GM12878 (cell line): ENCODE measurements at regions not wholly inside any gene's neighbourhood (a gene's known extent, or its start where the extent isn't known, plus 50 kb on each side); places are given as distances from the start of the nearest gene placed in this dataset.

ENCODE experiments used
- JUND ChIP-seq: IDR thresholded peaks from 2 replicates; pipeline ENCODE4 v1.6.1; 2012; ENCODE audit warnings: low read depth, mild to moderate bottlenecking, low read length, improper control_type of control experiment, moderate library complexity
- POLR2A ChIP-seq: IDR thresholded peaks from 2 replicates; pipeline ENCODE4 v1.6.1; 2011; ENCODE audit warnings: low read depth, mild to moderate bottlenecking, low read length
- TAF1 ChIP-seq: IDR thresholded peaks from 2 replicates; pipeline ENCODE4 v1.6.1; 2011; ENCODE audit warnings: mild to moderate bottlenecking, low read depth, low read length, borderline replicate concordance
- TF ChIP-seq, protein P1 (sequence below): IDR thresholded peaks from 2 replicates; pipeline ENCODE4 v1.6.1; 2011; ENCODE audit warnings: low read depth, low read length, improper control_type of control experiment, borderline replicate concordance
- TF ChIP-seq, protein P2 (sequence below): fragments of 450-650 bp; IDR thresholded peaks from 2 replicates; pipeline ENCODE4 v1.6.1; 2016; ENCODE audit warnings: mild to moderate bottlenecking, moderate library complexity, borderline replicate concordance
- TF ChIP-seq, protein P3 (sequence below): fragments of 450-650 bp; IDR thresholded peaks from 2 replicates; pipeline ENCODE4 v1.6.1; 2017; ENCODE audit warnings: mild to moderate bottlenecking, moderate library complexity
- TF ChIP-seq, protein P4 (sequence below): fragments of 450-650 bp; IDR thresholded peaks from 2 replicates; pipeline ENCODE4 v1.6.1; 2017; ENCODE audit warnings: mild to moderate bottlenecking

DNA sequence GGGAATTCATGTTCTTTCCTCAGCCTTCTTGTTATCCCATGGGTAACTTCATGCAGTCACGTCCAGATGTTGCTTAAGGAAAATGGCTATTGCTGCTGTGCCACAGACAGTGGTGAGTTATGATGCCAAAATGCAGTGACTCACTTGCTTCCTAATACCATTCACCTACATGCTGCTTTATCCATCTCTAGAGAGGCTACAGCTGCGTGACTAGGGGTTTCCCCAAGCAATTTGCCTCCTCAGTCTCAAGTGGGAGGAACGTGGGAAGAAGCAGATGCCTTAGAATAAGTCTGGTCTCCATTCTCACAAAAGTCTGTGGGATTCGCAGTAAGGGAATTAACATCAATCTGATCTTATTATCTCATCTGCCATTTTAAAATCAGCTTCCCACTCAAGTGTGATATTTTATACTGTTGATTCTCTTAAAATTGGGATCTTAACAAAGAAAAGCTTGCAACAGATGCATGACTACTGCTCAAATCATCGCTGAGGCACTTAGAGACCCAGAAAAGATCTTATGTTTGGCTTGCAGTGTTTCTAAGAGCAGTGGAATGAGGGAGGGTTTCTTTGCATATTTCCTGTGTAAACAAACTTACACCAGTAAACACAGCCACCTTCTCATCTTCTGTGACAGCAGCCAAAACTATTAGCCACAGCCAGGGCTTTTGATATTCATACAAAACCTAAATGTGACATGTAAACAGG, 62.0 kb upstream of the ACP3 start:
- TF ChIP-seq, protein P1, sequence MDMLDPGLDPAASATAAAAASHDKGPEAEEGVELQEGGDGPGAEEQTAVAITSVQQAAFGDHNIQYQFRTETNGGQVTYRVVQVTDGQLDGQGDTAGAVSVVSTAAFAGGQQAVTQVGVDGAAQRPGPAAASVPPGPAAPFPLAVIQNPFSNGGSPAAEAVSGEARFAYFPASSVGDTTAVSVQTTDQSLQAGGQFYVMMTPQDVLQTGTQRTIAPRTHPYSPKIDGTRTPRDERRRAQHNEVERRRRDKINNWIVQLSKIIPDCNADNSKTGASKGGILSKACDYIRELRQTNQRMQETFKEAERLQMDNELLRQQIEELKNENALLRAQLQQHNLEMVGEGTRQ, result no peak
- TF ChIP-seq POLR2A (no peak), TAF1 (no peak), JUND (no peak)
- TF ChIP-seq, protein P2, sequence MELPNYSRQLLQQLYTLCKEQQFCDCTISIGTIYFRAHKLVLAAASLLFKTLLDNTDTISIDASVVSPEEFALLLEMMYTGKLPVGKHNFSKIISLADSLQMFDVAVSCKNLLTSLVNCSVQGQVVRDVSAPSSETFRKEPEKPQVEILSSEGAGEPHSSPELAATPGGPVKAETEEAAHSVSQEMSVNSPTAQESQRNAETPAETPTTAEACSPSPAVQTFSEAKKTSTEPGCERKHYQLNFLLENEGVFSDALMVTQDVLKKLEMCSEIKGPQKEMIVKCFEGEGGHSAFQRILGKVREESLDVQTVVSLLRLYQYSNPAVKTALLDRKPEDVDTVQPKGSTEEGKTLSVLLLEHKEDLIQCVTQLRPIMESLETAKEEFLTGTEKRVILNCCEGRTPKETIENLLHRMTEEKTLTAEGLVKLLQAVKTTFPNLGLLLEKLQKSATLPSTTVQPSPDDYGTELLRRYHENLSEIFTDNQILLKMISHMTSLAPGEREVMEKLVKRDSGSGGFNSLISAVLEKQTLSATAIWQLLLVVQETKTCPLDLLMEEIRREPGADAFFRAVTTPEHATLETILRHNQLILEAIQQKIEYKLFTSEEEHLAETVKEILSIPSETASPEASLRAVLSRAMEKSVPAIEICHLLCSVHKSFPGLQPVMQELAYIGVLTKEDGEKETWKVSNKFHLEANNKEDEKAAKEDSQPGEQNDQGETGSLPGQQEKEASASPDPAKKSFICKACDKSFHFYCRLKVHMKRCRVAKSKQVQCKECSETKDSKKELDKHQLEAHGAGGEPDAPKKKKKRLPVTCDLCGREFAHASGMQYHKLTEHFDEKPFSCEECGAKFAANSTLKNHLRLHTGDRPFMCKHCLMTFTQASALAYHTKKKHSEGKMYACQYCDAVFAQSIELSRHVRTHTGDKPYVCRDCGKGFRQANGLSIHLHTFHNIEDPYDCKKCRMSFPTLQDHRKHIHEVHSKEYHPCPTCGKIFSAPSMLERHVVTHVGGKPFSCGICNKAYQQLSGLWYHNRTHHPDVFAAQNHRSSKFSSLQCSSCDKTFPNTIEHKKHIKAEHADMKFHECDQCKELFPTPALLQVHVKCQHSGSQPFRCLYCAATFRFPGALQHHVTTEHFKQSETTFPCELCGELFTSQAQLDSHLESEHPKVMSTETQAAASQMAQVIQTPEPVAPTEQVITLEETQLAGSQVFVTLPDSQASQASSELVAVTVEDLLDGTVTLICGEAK, result no peak
- TF ChIP-seq, protein P3, sequence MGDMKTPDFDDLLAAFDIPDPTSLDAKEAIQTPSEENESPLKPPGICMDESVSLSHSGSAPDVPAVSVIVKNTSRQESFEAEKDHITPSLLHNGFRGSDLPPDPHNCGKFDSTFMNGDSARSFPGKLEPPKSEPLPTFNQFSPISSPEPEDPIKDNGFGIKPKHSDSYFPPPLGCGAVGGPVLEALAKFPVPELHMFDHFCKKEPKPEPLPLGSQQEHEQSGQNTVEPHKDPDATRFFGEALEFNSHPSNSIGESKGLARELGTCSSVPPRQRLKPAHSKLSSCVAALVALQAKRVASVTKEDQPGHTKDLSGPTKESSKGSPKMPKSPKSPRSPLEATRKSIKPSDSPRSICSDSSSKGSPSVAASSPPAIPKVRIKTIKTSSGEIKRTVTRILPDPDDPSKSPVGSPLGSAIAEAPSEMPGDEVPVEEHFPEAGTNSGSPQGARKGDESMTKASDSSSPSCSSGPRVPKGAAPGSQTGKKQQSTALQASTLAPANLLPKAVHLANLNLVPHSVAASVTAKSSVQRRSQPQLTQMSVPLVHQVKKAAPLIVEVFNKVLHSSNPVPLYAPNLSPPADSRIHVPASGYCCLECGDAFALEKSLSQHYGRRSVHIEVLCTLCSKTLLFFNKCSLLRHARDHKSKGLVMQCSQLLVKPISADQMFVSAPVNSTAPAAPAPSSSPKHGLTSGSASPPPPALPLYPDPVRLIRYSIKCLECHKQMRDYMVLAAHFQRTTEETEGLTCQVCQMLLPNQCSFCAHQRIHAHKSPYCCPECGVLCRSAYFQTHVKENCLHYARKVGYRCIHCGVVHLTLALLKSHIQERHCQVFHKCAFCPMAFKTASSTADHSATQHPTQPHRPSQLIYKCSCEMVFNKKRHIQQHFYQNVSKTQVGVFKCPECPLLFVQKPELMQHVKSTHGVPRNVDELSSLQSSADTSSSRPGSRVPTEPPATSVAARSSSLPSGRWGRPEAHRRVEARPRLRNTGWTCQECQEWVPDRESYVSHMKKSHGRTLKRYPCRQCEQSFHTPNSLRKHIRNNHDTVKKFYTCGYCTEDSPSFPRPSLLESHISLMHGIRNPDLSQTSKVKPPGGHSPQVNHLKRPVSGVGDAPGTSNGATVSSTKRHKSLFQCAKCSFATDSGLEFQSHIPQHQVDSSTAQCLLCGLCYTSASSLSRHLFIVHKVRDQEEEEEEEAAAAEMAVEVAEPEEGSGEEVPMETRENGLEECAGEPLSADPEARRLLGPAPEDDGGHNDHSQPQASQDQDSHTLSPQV, result no peak
- TF ChIP-seq, protein P4, sequence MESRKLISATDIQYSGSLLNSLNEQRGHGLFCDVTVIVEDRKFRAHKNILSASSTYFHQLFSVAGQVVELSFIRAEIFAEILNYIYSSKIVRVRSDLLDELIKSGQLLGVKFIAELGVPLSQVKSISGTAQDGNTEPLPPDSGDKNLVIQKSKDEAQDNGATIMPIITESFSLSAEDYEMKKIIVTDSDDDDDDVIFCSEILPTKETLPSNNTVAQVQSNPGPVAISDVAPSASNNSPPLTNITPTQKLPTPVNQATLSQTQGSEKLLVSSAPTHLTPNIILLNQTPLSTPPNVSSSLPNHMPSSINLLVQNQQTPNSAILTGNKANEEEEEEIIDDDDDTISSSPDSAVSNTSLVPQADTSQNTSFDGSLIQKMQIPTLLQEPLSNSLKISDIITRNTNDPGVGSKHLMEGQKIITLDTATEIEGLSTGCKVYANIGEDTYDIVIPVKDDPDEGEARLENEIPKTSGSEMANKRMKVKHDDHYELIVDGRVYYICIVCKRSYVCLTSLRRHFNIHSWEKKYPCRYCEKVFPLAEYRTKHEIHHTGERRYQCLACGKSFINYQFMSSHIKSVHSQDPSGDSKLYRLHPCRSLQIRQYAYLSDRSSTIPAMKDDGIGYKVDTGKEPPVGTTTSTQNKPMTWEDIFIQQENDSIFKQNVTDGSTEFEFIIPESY, result no peak
